ENCODE measurements at regions not wholly inside any gene's neighbourhood (a gene's known extent, or its start where the extent isn't known, plus 50 kb on each side); places are given as distances from the start of the nearest gene placed in this dataset.
A peak's percentile ranks its signal among the peaks of the same experiment; 100 is the strongest.
"Not testable (repeated sequence)": the region's sequence is repeated elsewhere in the genome, so short reads cannot be mapped to it uniquely, and the experiment has no call there.

DNA sequence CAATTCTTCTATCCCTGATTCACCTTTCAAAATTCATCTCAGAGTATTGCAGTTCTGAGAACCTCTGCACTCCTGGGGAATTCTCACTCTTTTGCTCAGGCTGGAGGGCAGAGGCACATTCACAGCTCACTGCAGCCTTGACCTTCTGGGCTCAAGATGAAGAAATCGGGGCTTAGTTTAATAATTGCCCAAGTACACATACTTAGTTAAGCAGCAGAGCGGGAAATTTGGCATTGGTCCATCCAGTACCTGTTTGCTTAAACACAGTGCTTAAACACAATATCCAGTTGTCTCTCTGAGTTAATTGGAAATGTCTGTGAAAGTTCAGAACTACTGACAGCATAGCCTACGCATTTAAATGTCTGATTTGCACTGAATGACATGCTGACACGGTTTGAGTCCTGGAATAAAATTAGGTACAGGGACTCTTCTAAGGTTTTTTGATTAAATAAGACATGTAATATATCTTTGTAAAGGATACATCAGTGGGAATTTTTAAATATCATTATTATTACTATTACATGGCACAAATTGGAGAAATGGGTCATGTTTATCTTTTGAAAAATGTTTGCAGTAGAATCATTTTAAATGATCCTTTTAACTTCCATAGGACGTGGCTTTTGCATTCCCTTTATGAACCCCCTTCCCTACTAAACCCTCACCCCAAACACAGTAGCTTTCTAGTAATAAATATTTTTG, 337.4 kb downstream of the SRGAP2C start:
- ATAC-seq (peak; percentile 64), DNase-seq (peak in 2 of 4 donors; percentile 43 to 58)
- intact Hi-C loops (cut with DNase I) = no loop called here
- Histone ChIP-seq H3K36me3 (no peaks in the 10 kb centered on the region), H3K27ac (no peak overlapping the region), H3K4me3 (no peak overlapping the region), H3K9me3 (no peaks in the 10 kb centered on the region), H3K27me3 (peaks cover 11 to 40% of the 10 kb centered on the region in 2 donors), H3K4me1 (peaks cover 0 to 22% of the 10 kb centered on the region in 2 donors)
- TF ChIP-seq, protein P1, sequence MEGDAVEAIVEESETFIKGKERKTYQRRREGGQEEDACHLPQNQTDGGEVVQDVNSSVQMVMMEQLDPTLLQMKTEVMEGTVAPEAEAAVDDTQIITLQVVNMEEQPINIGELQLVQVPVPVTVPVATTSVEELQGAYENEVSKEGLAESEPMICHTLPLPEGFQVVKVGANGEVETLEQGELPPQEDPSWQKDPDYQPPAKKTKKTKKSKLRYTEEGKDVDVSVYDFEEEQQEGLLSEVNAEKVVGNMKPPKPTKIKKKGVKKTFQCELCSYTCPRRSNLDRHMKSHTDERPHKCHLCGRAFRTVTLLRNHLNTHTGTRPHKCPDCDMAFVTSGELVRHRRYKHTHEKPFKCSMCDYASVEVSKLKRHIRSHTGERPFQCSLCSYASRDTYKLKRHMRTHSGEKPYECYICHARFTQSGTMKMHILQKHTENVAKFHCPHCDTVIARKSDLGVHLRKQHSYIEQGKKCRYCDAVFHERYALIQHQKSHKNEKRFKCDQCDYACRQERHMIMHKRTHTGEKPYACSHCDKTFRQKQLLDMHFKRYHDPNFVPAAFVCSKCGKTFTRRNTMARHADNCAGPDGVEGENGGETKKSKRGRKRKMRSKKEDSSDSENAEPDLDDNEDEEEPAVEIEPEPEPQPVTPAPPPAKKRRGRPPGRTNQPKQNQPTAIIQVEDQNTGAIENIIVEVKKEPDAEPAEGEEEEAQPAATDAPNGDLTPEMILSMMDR (IDR thresholded peaks at IDR 0.05) = no peak

DNA sequence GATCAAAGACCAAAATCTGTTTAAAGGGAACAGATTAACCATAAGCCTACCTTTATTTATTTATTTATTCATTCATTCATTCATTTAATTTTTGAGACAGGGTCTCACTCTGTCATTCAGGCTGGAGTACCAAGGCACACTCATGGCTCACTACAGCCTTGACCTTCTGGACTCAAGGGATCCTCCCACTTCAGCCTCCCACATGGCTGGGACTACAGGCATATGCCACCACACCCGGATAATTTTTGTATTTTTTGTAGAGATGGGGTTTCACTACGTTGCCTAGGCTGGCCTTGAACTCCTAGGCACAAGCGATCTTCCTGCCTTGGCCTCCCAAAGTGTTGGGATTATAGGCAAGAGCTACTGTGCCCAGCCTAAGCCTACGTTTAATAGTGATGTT, 338.3 kb downstream of the SRGAP2C start:
- H3K27ac ChIP-seq; H3K4me3 ChIP-seq; H3K36me3 ChIP-seq; ATAC-seq; intact Hi-C loops (cut with DNase I); DNase-seq; H3K9me3 ChIP-seq: not testable (repeated sequence)
- H3K27me3 ChIP-seq = peaks cover 11 to 40% of the 10 kb centered on the region in 2 donors
- H3K4me1 ChIP-seq = peaks cover 0 to 15% of the 10 kb centered on the region in 2 donors

DNA sequence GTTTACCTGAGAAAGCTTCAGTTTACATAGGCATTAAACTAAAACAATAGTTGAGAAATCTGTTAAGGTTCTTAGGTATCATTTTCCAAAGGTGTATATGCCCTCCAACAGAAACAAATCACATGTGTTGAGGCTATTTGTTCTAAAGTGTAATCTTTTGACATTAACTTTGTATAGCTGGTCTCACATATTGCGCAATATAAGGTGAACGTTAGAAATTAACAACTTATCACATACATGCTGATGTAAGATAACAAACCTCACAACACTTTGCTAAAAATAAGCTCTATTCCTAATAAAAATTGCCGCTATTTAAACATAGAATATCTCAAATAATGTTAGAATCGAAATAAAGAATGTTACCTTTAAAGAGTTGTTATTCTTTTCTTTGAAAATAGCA, 340.6 kb downstream of the SRGAP2C start:
- Histone ChIP-seq H3K36me3 (no peaks in the 10 kb centered on the region), H3K9me3 (no peaks in the 10 kb centered on the region), H3K4me1 (peaks cover 0 to 9% of the 10 kb centered on the region in 2 donors), H3K4me3 (no peak overlapping the region), H3K27ac (no peak overlapping the region), H3K27me3 (peaks cover 0 to 18% of the 10 kb centered on the region in 2 donors)
- DNase-seq (no peak), ATAC-seq (no peak)
- TF ChIP-seq, protein P1 (IDR thresholded peaks at IDR 0.05) = no peak
- intact Hi-C loops (cut with DNase I) = no loop called here

DNA sequence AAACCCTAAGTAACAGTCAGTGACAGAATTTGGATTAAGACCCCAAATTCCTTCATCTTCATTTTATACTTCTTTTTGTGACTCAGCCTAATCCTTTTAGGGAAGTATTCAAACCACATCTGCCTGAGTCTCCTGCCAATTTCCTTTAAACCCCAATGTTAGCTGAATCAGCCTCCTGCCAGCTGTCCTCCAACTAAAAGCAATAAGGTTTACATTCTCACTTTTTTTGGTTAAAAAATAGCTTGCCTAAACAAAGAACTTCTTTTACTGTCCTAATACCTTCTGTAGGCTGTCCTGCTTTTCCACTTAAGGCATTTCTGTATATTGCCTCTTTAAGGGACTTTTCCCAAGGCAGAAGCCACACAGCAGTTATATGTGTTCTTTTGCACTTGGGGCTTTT, 344.2 kb downstream of the SRGAP2C start:
- ATAC-seq; H3K4me3 ChIP-seq; H3K36me3 ChIP-seq; intact Hi-C loops (cut with DNase I); H3K9me3 ChIP-seq; H3K27ac ChIP-seq; DNase-seq; H3K4me1 ChIP-seq; H3K27me3 ChIP-seq: not testable (repeated sequence)

DNA sequence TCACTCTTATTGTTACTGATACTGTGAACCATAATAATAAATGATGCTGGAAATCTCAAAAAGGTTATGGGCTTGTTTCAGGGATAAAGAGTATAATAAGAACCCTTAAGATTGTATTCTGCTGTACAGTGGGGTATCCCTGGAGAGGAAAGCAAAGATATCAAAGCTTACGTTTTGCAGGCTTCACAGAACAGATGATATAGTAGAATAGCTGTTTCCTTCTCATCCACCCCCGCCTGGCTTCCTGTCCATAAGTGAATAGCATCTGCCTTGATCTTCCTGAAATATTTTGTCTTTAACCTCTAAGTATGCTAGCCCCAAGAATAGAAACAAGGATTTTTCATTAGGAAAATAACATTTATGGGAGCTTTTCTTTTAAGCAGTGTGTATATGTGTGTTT, 345.3 kb downstream of the SRGAP2C start:
- H3K4me3 ChIP-seq; H3K27ac ChIP-seq; H3K36me3 ChIP-seq; H3K27me3 ChIP-seq; DNase-seq; ATAC-seq; H3K9me3 ChIP-seq; H3K4me1 ChIP-seq; intact Hi-C loops (cut with DNase I): not testable (repeated sequence)

DNA sequence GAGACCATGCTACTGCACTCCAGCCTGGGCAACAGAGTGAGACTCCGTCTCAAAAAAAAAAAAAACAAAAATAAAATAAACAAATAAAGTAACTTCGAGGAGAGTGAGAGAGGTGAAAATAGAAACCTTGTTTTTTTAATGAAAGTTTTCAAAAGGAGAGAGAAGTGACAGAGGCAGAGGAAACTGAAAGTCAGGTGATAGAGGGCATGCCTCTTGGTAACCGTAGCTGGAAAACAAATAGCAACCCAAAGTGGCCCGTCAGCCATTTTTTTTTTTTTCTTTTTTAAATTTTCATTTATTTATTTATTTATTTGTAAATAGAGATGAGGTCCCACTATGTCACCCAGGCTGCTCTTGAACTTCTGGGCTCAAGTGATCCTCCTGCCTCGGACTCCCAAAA, 347.0 kb downstream of the SRGAP2C start:
- H3K4me3 ChIP-seq; ATAC-seq; H3K36me3 ChIP-seq; H3K9me3 ChIP-seq; H3K27ac ChIP-seq; DNase-seq; H3K27me3 ChIP-seq; H3K4me1 ChIP-seq; intact Hi-C loops (cut with DNase I): not testable (repeated sequence)

DNA sequence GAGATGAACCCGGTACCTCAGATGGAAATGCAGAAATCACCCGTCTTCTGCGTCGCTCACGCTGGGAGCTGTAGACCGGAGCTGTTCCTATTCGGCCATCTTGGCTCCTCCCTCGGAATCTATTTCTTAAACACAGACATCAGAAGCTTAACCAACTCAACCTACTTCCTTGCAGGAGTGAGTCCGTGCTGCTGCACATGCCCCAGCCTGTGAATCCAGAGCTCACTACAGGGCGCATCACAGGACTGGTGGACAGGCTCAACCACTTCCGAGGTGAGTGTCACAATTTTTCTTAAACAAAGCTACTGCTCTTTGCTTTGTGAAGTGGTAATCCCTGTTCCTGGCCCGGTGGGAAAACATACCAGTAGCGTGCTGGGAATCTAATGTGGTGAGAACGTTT, 353.4 kb downstream of the SRGAP2C start:
- ATAC-seq; H3K27me3 ChIP-seq; DNase-seq; intact Hi-C loops (cut with DNase I); H3K27ac ChIP-seq; H3K9me3 ChIP-seq; H3K36me3 ChIP-seq; H3K4me1 ChIP-seq; H3K4me3 ChIP-seq: not testable (repeated sequence)

DNA sequence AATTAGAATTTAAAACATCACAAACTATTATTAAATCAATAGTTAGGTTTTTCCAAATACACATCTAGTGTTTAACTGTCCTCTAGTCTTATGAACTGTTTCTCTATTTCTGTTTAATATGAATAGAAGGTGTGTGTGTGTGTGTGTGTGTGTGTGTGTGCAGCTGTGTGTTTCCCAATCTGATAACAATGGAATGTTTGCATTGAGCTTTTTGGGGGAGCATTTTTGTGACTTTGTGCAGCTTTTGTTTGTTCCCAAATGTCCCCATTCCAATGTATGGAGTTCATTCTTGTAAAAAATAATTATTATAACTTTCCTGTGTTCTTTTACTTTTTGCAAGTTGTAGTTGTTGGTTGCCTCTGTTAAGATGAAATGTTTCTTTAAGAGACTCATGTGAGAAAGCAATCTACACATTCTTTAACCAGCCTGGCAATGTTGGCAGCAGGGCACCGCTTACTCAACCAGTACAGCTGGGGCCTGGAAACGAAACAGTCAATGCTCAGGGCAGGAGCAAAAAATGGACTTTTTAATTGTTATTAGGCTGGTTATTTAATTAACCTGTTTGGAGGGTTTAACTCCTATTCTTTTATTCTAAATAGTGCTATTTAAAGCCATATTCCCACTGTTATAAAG, 354.3 kb downstream of the SRGAP2C start:
- DNase-seq (no peak), ATAC-seq (no peak)
- H3K27me3 ChIP-seq = no peaks in the 10 kb centered on the region
- no peak overlapping the region for H3K4me3 ChIP-seq
- intact Hi-C loops (cut with DNase I) = no loop called here
- no peaks in the 10 kb centered on the region for H3K4me1 ChIP-seq
- no peak overlapping the region for H3K27ac ChIP-seq
- no peaks in the 10 kb centered on the region for H3K9me3 ChIP-seq
- no peaks in the 10 kb centered on the region for H3K36me3 ChIP-seq
- TF ChIP-seq, protein P1 (IDR thresholded peaks at IDR 0.05) = no peak

DNA sequence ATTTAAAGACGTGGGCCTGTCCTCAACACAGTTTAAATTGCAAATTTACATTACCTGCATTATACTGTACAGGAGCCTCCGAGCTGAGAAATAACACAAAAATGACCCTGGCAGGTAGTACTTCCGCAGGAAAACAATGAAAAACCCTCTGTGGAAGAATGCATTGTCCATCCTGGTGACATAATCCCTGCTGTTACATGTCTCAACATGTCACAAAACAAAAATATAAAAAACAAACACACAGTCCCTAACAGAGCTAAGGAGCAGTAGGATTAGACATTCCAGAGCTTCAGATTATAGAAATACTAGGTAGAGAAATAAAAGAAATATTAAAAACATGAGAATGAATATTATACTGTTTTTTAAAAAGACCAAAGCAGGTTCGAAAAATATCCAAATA, 359.2 kb downstream of the SRGAP2C start:
- H3K4me1 ChIP-seq; intact Hi-C loops (cut with DNase I); H3K4me3 ChIP-seq; H3K9me3 ChIP-seq; H3K27me3 ChIP-seq; H3K36me3 ChIP-seq; ATAC-seq; DNase-seq; H3K27ac ChIP-seq: not testable (repeated sequence)
